Stimulated activated CD8-positive, alpha-beta memory T cell treated with anti-CD3 and anti-CD28 coated beads, Interleukin-15, amount 100 ng/mL, for 48 hours (primary cell): ENCODE measurements at regions not wholly inside any gene's neighbourhood (a gene's known extent, or its start where the extent isn't known, plus 50 kb on each side); places are given as distances from the start of the nearest gene placed in this dataset.
"Not testable (repeated sequence)": the region's sequence is repeated elsewhere in the genome, so short reads cannot be mapped to it uniquely, and the experiment has no call there.

Experiments used
- DNase-seq, 2 donors: peaks; one replicate each; pipeline ENCODE4 v3.0.0-alpha.2; 2020; ENCODE audit warnings: low read depth in 2 of 2

GRCh38 chr6:4656106-4656505, 120.1 kb upstream of the CDYL start:
- no peak for DNase-seq

DNA sequence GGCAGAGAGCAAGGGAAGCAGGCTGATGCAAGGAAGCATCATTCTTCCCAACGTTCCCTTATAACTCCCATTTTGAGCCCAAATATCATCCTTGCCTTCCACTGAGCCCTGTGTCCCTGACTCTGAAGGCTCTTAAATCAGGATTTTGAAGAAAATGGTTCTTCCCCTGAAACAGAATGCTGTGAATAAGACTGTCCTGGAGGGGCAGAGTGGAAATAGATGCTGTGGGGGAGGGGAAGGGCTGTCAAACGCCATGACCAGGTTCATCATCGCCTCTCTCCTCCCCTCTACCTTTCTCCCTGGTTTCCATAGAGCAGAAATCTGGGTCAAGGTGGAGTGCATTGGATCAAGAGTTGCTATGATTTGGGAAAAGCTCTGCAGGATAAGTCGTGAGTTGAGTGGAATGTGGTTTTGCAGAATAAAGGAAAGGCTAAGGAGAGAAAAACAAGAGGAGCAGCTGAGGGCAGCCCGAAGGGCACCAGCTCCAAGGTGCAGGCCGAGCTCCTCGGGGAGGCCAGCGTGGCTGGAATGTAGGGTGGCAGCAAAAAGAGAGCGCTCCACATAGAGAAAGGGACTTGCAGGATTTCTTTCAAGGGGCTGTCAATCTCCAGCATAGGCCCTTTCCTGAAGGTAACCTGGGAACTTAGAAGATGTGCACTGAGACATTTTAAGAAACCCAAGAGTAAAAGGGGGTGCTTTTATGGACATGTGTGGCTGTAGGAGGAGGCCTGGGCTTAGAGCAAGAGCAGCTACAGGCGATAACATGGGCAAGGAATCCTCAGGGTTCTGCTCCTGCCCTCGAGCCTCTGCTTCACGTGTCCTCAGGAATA, 120.8 kb upstream of the CDYL start:
- no peak for DNase-seq

DNA sequence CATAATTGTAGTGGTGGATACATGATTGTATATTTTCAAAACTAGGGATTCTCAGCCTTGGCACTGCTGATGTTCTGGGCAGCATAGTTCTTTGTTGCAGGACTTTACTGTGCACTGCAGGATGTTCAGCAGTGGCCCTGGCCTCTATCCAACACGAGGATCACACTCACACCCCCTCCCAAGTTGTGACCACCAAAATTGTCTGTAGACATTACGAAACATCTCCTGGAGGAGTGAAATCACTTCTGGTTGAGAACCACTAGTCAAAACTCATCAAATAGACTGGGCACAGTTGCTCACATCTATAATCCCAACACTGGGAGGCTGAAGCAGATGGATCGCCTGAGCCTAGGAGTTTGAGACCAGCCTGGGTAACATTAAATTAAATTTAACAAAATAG, 123.1 kb upstream of the CDYL start:
- no peak for DNase-seq

- no peak for DNase-seq
Observed at GRCh38 chr6:4651831-4652467, 124.3 kb upstream of the CDYL start.

- no peak for DNase-seq
Observed at GRCh38 chr6:4649728-4650127, 126.5 kb upstream of the CDYL start.

DNA sequence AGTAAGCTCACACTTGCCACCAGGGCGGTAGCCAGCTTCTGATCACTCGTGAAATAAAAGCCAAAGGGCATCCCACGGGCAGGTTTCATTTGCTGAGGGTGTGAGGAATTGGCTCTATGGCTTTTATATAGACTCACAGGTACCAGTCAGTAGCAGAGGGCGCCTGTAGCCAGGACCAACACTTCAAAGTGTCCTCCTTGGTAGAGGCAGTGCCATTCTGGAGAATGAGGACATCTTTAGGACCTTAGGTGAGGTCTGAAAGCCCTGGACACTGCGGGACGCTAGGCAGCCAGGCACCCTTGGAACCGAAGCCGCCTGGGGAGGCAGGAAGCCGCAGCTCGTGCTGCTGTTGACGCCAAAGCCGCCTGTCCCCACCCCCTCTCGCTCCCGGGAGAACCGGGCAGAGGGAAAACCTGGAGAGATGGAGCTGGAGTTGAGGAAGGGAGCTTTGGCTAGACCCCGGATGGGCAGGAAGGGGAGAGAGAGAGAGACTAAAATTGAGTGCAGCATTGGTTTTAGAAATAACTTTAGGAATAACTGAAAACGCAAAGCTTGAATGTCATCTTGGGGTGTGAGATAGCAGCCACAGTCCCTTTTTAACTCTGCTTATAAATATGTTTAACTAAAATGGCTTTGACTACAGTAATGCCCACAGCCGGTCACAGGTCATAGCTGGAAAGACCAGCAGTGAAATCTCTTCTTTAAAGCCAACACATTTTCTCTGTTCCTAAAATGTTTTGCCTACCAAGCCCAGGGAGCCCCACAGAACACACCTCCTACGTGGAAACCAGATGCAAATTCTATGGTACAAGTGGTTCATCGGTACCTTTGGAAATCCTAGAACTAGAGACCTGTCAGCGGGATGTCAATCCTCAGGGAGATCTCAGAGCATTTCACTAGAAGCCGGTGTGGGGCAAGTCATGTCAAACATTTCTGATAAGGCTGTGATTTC, 128.5 kb upstream of the CDYL start:
- DNase-seq: no peak

- DNase-seq: no peak
Observed at GRCh38 chr6:4645713-4646360, 130.4 kb upstream of the CDYL start.

DNA sequence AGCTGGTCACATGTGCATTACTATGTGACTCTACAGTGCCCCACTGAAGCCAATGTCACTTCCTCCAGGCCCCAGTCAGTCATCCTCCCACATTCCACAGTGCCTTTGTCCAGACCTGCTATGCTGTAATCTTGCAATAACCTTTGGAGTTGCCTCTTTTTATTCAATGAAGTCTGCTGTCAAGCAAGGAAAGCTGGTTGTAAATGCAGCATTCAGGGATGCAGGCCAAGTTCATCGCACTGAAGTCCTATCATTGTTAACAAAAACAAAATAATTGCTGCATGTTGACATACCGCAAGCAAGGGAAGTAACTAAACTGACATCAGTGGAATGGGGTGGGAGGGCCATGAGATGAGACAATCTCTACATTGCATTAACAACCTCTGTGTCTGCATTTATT, 131.2 kb upstream of the CDYL start:
- no peak for DNase-seq

- DNase-seq: no peak
Observed at GRCh38 chr6:4641461-4641860, 134.7 kb upstream of the CDYL start.

GRCh38 chr6:4640139-4640538, 136.1 kb upstream of the CDYL start:
- DNase-seq: no peak

DNA sequence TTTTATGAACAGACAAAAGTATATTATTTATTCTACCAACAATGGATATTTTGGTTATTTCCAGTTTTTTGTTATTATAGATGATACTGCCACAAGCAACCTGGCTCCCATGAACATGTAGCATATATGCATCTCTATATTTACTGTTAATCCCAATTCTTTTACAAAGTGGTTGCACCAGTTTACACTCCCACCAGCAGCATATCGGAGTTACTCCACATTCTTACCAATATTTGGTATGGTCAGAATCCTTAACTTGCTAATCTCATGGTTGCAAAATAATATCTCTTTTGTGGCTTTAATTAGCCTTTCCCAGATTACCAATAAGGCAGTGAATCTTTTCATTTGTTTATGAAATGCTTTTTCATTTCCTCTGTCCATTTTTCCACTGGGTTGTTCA, 137.6 kb upstream of the CDYL start:
- DNase-seq: no peak

DNA sequence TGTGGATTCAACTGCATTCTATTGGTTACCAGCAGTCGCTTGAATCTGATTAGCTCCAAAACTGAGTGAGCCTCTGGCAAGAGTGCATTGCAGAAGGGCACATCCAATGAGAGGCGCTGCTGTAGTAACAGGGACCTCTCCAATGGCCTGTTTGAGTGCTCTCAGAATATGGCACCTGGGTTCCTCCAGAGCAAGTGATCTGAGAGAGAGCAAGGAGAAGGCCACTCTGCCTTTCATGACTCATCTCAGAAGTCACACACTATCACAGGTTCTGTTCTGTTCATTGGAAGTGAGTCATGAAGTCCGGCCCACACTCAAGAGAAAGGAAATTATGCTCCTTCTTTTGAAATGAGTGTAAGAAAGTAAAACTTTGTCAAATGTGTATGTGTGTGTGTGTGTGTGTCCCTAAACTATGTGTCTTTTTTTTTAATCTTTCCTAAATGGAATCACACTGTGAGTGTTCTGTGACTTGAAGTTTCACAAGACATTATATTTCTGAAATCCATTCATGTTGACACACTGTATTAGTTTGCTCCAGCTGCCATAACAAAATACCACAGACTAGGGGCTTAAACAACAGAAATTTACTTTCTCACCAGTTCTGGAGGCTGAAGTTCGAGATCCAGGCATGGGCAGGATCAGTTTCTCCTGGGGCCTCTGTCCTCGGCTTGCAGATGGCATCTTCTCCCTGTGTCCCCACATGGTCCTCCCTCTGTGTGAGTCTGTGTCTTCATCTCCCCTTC, 138.3 kb upstream of the CDYL start:
- peak; percentile 18 to 22 for DNase-seq

GRCh38 chr6:4636881-4637224, 139.4 kb upstream of the CDYL start:
- no peak for DNase-seq

DNA sequence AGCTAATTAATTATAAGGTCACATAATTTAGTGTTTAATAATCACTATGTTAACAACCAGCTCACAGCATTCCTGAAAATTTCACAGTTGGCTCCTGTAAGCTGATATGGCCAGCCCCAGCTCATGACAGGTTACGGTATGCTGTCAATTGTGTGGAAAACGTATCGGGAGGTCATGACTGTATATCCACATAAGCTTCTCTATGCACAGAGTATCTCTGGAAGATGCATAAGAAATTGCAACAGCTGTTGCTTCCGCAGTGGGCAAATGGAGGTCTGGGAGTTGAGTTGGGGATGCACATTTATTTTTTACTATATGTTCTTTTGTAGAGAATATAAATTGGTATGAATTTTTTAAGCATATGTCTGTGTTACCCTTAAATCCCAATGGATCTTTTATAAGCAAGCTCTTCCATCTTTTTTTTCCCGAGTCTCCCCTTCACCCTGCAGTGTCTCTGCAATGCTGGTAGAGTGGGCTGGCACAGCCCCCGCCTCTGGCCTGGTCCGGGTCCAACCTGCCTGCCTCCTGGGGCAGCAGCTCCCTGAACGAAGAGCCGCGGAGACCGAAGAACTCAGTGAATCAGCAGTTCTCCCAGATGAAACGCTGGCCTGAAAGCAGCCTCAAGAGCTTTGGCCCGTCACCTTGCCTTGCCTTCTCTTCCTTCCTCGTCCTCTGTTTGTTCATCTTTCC, 139.9 kb upstream of the CDYL start:
- no peak for DNase-seq

- no peak for DNase-seq
Observed at GRCh38 chr6:4635666-4636065, 140.5 kb upstream of the CDYL start.

DNA sequence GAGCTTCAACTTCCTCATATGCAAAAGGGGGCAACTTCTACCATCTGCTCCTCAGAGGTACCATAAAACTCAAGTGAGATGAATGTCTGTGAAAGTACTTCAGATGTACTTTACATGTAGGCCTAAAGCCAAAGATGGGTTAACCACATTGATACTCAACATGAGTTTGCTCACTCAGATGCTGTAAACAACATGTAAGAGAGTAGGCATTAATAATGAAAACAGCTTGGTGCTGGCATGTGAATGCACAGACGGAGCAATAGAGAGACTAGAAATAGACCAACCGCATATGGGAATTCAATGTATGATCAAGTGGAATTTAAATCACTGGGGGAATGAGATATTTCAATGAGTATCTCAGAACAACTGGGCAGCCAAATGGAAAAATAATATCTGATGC, 143.8 kb upstream of the CDYL start:
- no peak for DNase-seq

DNA sequence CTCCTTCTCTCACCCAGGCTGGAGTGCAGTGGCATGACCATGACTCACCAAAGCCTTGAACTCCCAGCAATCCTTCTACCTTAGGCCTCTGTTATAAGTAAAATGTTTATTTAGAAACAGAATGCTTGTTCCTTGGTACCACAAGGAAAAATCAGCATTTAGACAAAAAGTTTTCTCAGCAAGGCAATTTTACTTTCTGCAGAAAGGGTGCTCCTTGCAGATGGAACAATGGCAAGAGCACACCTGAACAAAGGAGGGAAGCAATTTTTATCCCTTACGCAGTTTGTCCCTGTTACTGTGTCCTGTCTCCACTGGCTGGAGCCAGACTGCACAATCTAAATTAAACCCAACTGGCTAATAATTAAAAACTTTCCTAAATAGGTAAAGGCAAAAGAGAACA, 146.4 kb upstream of the CDYL start:
- not testable (repeated sequence) for DNase-seq

GRCh38 chr6:4625557-4625956, 150.6 kb upstream of the CDYL start:
- DNase-seq: no peak

GRCh38 chr6:4624726-4625125, 151.5 kb upstream of the CDYL start:
- DNase-seq: no peak

- DNase-seq: no peak
Observed at GRCh38 chr6:4620284-4621151, 155.7 kb upstream of the CDYL start.
